Stimulated activated memory B cell treated with anti-CD40 and anti-IgM and Interleukin-4, amounts not matched to agents 10 μg/mL and 1 μg/mL and 100 μg/mL, for 72 hours (primary cell): ENCODE measurements at regions not wholly inside any gene's neighbourhood (a gene's known extent, or its start where the extent isn't known, plus 50 kb on each side); places are given as distances from the start of the nearest gene placed in this dataset.

Source experiments
- ATAC-seq: fragments of 150-1000 bp; cut with Tn5 transposase; 2 replicates; pipeline ENCODE4 v1.10.0; 2021
- H3K27ac Mint-ChIP-seq: one replicate; pipeline ENCODE4 v1.8.0; 2022; ENCODE audit warnings: mild to moderate bottlenecking, mixed read lengths
- H3K27me3 Mint-ChIP-seq: one replicate; pipeline ENCODE4 v1.8.0; 2022; ENCODE audit warnings: mixed read lengths
- H3K36me3 Mint-ChIP-seq: one replicate; pipeline ENCODE4 v1.8.0; 2022; ENCODE audit warnings: mixed read lengths
- H3K4me1 Mint-ChIP-seq: one replicate; pipeline ENCODE4 v1.8.0; 2022; ENCODE audit warnings: mixed read lengths
- H3K4me3 Mint-ChIP-seq: one replicate; pipeline ENCODE4 v1.8.0; 2022; ENCODE audit warnings: mild to moderate bottlenecking, moderate library complexity, mixed read lengths
- H3K9me3 Mint-ChIP-seq: one replicate; pipeline ENCODE4 v1.8.0; 2022; ENCODE audit warnings: mixed read lengths

GRCh38 chr6:120876931-120877330 is 457.3 kb downstream of the TBC1D32 start:
- ATAC-seq = no peak
- Mint-ChIP-seq H3K27ac (peak overlapping the region; percentile 65), H3K9me3 (peaks cover 9% of the 10 kb centered on the region), H3K36me3 (peaks cover 5% of the 10 kb centered on the region), H3K4me3 (no peak overlapping the region), H3K27me3 (no peaks in the 10 kb centered on the region), H3K4me1 (peaks cover 21% of the 10 kb centered on the region)

DNA sequence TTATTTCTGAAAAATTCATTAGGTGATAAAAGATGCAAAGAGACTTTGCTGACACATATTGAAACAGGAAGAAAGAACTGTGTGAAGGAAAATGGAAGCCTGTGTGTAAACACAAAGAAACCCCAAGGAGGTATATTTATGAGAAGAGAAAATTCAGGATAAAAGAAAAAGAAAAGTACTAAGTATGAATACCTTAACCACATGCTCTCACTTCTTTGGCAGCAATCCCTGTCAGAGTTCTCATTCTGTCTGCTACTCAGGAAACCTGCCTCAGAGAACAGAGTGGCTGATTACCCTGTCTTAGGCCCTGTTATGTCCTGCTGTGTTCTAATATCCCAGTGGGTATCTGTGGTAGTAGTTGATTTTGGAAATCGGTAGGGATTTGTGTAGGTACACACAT is 457.9 kb downstream of the TBC1D32 start:
- Mint-ChIP-seq H3K36me3 (peaks cover 5% of the 10 kb centered on the region), H3K27ac (peak overlapping the region; percentile 65), H3K27me3 (no peaks in the 10 kb centered on the region), H3K4me3 (no peak overlapping the region), H3K4me1 (peaks cover 21% of the 10 kb centered on the region), H3K9me3 (peaks cover 9% of the 10 kb centered on the region)
- ATAC-seq = peak; percentile 56

GRCh38 chr6:120875900-120876299 is 458.4 kb downstream of the TBC1D32 start:
- Mint-ChIP-seq H3K36me3 (peaks cover 5% of the 10 kb centered on the region), H3K4me3 (no peak overlapping the region), H3K27me3 (no peaks in the 10 kb centered on the region), H3K4me1 (peaks cover 21% of the 10 kb centered on the region), H3K9me3 (peaks cover 5% of the 10 kb centered on the region), H3K27ac (peak overlapping the region; percentile 65)
- peak; percentile 64 for ATAC-seq

DNA sequence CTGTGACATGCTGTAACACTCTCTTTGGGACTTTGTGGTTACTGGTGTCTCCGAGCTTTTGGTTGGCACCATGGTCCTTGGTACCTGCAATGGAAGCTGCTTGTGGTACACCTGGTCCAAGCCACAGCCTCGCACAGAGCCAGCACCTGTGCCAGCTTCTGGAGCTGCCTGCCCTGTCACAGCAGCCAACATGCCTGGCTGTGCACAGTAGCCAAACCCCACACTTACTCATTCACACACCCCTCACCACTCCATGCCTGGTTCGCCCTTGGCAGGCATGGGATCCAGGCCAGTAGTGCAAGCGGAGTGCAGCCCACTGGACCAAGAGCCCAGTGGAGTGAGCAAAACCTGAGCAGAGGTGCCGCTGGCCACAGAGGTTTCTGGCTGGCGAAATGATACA is 459.9 kb downstream of the TBC1D32 start:
- Mint-ChIP-seq H3K4me3 (no peak overlapping the region), H3K4me1 (peaks cover 21% of the 10 kb centered on the region), H3K27me3 (no peaks in the 10 kb centered on the region), H3K9me3 (peaks cover 5% of the 10 kb centered on the region), H3K36me3 (peaks cover 5% of the 10 kb centered on the region), H3K27ac (no peak overlapping the region)
- no peak for ATAC-seq

- H3K36me3 Mint-ChIP-seq = peaks cover 5% of the 10 kb centered on the region
- H3K9me3 Mint-ChIP-seq = peaks cover 5% of the 10 kb centered on the region
- no peak overlapping the region for H3K27ac Mint-ChIP-seq
- peaks cover 21% of the 10 kb centered on the region for H3K4me1 Mint-ChIP-seq
- no peaks in the 10 kb centered on the region for H3K27me3 Mint-ChIP-seq
- ATAC-seq = no peak
- no peak overlapping the region for H3K4me3 Mint-ChIP-seq
These were observed 461.0 kb downstream of the TBC1D32 start for GRCh38 chr6:120873125-120873865.

DNA sequence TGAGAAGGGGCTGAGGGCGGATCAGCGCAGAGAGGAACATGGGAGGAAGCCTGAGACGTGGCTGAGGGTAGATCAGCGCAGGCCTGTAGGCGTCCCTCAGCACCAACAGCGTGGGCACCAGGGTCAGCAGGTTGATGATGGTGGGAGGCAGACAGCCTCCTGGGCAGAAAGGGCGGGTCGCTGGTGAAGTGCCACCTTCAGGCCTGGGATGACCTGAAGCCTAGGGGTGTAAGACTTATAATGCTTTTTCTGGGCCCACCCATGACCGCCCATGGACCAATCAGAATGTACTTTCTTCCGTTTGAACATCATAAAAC is 462.1 kb downstream of the TBC1D32 start:
- Mint-ChIP-seq H3K27ac (no peak overlapping the region), H3K4me1 (peaks cover 15% of the 10 kb centered on the region), H3K9me3 (no peaks in the 10 kb centered on the region), H3K36me3 (no peaks in the 10 kb centered on the region), H3K27me3 (no peaks in the 10 kb centered on the region), H3K4me3 (no peak overlapping the region)
- ATAC-seq = no peak

DNA sequence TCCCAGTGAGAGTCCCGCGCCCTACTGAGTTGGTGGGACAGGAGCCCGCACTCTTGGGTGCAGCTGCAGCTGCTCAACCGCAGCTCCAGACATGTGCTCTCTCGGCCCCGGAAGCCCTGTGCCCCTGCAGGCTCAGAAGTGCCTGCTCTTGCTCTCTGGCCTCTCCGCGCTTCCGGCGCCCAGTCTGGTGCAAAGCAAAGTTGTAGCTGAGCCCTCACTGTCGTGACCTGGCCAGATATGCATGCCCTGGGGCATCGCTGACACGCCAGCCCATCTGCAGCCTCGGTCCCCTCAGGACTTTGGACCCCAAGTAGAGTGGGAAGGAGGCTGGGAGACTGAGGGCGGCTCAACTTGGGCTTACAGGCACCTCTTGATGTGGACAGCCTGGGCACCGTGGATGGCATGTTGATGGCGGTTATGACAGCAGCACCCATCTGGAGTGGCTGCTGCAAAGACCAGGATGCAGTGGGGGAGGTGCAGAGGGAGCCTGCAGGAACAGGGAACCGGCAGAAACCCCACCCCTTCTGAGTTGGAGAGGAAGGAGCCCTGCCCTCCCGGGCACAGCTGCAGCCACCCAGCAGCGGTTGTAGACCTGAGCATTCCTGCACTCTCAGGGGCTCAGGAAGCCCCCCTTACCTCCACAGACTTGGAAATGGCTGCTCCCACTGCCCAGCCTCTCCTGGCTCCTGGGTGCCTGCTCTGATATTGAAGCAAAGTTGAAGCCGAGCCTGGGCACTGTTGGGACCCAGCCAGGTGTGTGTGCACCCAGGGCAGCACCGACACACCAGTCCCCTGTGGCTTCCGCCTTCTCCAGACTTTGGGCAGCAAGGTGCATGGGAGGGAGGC is 462.6 kb downstream of the TBC1D32 start:
- ATAC-seq = no peak
- Mint-ChIP-seq H3K4me1 (peaks cover 11% of the 10 kb centered on the region), H3K36me3 (no peaks in the 10 kb centered on the region), H3K9me3 (no peaks in the 10 kb centered on the region), H3K27ac (no peak overlapping the region), H3K27me3 (no peaks in the 10 kb centered on the region), H3K4me3 (no peak overlapping the region)

DNA sequence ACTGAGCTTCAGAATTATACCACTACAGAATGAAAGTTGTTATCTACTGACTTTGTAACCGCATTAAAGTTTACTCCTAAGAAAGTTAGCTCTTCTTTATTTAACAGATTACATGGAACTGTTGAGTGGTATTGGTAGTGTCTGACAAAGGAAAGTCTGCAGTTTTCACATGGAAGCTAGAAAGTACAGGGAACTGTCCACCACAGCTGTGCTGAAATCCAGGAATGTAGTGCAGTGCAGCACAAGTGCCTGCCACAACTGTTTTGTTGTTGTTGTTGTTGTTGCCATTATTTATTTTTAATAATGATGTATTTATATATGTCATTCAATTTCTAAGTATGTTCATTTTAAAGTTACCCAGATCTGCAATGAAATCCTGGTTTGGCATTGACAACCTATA is 464.9 kb downstream of the TBC1D32 start:
- no peak overlapping the region for H3K27ac Mint-ChIP-seq
- no peaks in the 10 kb centered on the region for H3K27me3 Mint-ChIP-seq
- no peak for ATAC-seq
- no peak overlapping the region for H3K4me3 Mint-ChIP-seq
- H3K36me3 Mint-ChIP-seq = no peaks in the 10 kb centered on the region
- no peaks in the 10 kb centered on the region for H3K4me1 Mint-ChIP-seq
- no peaks in the 10 kb centered on the region for H3K9me3 Mint-ChIP-seq

DNA sequence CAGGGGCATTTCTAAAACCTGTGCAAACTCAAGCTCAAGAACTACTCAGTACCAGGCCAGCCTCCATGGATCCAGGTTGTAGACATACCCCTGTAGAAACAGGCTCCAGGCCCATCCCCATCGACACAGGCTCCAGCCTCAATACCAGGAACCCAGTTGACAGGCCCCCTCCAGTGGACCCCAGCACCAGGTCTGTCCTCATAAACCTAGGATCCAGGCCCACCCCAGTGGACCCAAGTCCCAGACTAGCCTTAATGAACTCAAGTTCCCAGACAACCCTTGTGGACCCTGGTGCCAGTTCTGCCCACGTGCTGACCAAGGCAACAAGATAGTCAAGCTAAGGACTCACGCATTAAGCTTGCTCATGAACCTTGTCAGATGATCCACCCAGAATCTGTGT is 476.9 kb downstream of the TBC1D32 start:
- Mint-ChIP-seq H3K36me3 (no peaks in the 10 kb centered on the region), H3K9me3 (no peaks in the 10 kb centered on the region), H3K27ac (no peak overlapping the region), H3K27me3 (no peaks in the 10 kb centered on the region), H3K4me1 (no peaks in the 10 kb centered on the region), H3K4me3 (no peak overlapping the region)
- no peak for ATAC-seq

GRCh38 chr6:120854583-120854982 is 479.7 kb downstream of the TBC1D32 start:
- Mint-ChIP-seq H3K4me1 (no peaks in the 10 kb centered on the region), H3K36me3 (no peaks in the 10 kb centered on the region), H3K9me3 (peaks cover 3% of the 10 kb centered on the region), H3K4me3 (no peak overlapping the region), H3K27me3 (no peaks in the 10 kb centered on the region), H3K27ac (no peak overlapping the region)
- no peak for ATAC-seq

DNA sequence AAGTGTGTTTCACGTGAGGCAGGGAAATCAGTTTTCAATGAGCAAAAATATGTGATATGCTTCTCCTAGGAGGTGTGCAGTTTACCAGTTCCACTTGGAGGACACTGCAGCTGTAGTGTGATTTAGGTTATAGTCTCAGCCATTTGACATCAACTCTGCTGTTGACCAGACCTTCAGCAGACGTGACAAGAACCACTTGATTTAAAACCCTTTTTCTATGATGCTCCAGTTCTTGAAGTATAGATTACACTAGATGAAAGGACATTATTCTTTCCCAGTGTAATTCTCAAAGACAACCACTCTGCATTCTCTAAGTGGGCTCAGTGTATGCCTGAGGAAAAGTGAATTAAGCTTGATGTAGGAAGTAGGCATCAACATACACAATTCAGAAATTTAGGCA is 480.8 kb downstream of the TBC1D32 start:
- ATAC-seq = no peak
- no peaks in the 10 kb centered on the region for H3K36me3 Mint-ChIP-seq
- no peaks in the 10 kb centered on the region for H3K4me1 Mint-ChIP-seq
- no peak overlapping the region for H3K27ac Mint-ChIP-seq
- no peaks in the 10 kb centered on the region for H3K27me3 Mint-ChIP-seq
- H3K9me3 Mint-ChIP-seq = peaks cover 3% of the 10 kb centered on the region
- H3K4me3 Mint-ChIP-seq = no peak overlapping the region

- Mint-ChIP-seq H3K36me3 (no peaks in the 10 kb centered on the region), H3K27ac (no peak overlapping the region), H3K9me3 (peaks cover 3% of the 10 kb centered on the region), H3K4me3 (no peak overlapping the region), H3K4me1 (no peaks in the 10 kb centered on the region), H3K27me3 (no peaks in the 10 kb centered on the region)
- no peak for ATAC-seq
These were observed 481.9 kb downstream of the TBC1D32 start for GRCh38 chr6:120852293-120852849.

GRCh38 chr6:120826253-120826652 is 508.0 kb downstream of the TBC1D32 start:
- Mint-ChIP-seq H3K36me3 (no peaks in the 10 kb centered on the region), H3K27me3 (no peaks in the 10 kb centered on the region), H3K4me3 (no peak overlapping the region), H3K4me1 (no peaks in the 10 kb centered on the region), H3K27ac (no peak overlapping the region), H3K9me3 (peaks cover 3% of the 10 kb centered on the region)
- no peak for ATAC-seq

DNA sequence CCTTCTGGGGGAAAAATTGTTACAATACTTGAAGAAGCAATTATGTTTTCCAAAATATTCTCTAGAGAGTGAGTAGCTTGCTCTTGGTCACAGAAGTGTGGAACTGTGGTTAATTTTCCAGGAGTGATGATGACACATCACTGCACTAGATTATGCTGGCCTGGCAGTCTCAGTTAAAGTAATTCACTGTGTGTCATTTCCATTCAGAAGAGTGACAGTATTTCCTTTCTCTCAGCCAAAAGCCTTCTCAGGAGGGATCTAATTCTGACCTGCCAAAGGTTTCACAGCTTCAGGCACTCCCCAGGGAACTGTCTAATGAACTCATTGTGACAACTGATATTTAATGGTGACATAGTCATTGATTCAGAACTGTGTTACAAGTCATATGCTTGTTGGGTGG is 517.5 kb downstream of the TBC1D32 start:
- no peaks in the 10 kb centered on the region for H3K27me3 Mint-ChIP-seq
- no peak overlapping the region for H3K4me3 Mint-ChIP-seq
- no peak for ATAC-seq
- no peaks in the 10 kb centered on the region for H3K36me3 Mint-ChIP-seq
- no peak overlapping the region for H3K27ac Mint-ChIP-seq
- H3K9me3 Mint-ChIP-seq = no peaks in the 10 kb centered on the region
- no peaks in the 10 kb centered on the region for H3K4me1 Mint-ChIP-seq

DNA sequence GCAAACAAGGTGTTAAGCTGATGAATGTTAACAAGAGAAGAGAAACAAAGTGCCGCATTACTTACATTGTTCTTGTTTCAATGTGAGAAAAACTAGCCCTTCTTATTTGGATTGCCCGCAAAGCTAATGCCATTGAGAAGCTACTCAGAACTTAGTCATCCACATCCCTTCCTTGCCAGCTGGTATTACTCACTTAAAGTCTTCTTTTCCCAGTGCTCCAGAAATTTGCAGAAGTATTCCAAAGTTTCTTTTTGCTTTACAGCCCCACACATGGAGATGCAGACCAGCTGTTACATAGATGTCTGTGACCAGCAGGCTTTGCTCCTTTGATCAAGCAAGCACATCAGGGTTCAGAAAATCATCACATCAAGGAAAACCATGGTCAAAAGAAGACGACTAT is 529.0 kb downstream of the TBC1D32 start:
- H3K4me3 Mint-ChIP-seq = no peak overlapping the region
- H3K27me3 Mint-ChIP-seq = no peaks in the 10 kb centered on the region
- no peak for ATAC-seq
- no peak overlapping the region for H3K27ac Mint-ChIP-seq
- H3K9me3 Mint-ChIP-seq = peaks cover 3% of the 10 kb centered on the region
- no peaks in the 10 kb centered on the region for H3K4me1 Mint-ChIP-seq
- no peaks in the 10 kb centered on the region for H3K36me3 Mint-ChIP-seq

DNA sequence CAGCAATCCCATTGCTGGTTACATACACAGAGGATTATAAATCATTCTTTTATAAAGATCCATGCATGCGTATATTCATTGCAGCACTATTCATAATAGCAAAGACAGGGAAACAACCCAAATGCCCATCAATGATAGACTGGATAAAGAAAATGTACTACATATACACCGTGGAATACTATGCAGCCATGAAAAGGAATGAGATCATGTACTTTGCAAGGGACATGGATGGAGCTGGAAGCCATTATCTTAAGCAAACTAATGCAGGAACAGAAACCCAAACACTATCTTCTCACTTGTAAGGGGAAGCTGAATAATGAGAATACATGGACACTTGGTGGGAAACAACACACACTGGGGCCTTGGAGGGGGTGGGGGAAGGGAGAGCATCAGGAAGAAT is 529.7 kb downstream of the TBC1D32 start:
- no peak overlapping the region for H3K27ac Mint-ChIP-seq
- ATAC-seq = no peak
- H3K9me3 Mint-ChIP-seq = peaks cover 3% of the 10 kb centered on the region
- H3K27me3 Mint-ChIP-seq = no peaks in the 10 kb centered on the region
- H3K4me3 Mint-ChIP-seq = no peak overlapping the region
- H3K36me3 Mint-ChIP-seq = no peaks in the 10 kb centered on the region
- no peaks in the 10 kb centered on the region for H3K4me1 Mint-ChIP-seq
